ENCODE measurements at regions not wholly inside any gene's neighbourhood (a gene's known extent, or its start where the extent isn't known, plus 50 kb on each side); places are given as distances from the start of the nearest gene placed in this dataset.

DNA sequence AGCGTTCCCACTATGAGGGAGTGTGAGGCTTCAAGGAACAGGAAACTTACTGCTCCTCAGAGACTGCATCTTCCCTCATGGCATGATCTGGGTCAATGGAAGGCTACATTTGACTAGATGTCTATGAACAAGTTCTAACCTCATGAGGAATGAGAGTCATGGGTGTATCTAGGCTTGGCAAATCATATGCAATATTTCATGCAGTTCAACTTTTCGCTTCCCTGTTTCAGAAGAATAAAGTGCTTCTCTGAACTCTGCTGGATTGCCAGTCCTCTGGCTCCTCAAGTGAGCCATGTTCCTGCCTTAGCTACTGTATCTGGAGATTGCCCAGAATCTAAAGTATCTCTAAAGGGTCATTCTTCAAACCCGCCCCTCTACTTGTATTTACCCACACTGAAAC is 54.3 kb upstream of the SEMA3A start:
- FAIRE-seq (no peak), DNase-seq (ENCODE audit: low read depth) (no peak)
- H3K36me3 ChIP-seq (ENCODE audit: control insufficient read depth, insufficient read depth, low read length): no peaks in the 10 kb centered on the region
- no peak overlapping the region for H3K4me3 ChIP-seq (ENCODE audit: low read depth, low read length)
- no peaks in the 10 kb centered on the region for H3K27me3 ChIP-seq (ENCODE audit: control insufficient read depth, insufficient read depth, low read length)
- TF ChIP-seq, protein P1, sequence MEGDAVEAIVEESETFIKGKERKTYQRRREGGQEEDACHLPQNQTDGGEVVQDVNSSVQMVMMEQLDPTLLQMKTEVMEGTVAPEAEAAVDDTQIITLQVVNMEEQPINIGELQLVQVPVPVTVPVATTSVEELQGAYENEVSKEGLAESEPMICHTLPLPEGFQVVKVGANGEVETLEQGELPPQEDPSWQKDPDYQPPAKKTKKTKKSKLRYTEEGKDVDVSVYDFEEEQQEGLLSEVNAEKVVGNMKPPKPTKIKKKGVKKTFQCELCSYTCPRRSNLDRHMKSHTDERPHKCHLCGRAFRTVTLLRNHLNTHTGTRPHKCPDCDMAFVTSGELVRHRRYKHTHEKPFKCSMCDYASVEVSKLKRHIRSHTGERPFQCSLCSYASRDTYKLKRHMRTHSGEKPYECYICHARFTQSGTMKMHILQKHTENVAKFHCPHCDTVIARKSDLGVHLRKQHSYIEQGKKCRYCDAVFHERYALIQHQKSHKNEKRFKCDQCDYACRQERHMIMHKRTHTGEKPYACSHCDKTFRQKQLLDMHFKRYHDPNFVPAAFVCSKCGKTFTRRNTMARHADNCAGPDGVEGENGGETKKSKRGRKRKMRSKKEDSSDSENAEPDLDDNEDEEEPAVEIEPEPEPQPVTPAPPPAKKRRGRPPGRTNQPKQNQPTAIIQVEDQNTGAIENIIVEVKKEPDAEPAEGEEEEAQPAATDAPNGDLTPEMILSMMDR (IDR thresholded peaks at IDR 0.05; ENCODE audit: insufficient read depth, low read length, severe bottlenecking): no peak

DNA sequence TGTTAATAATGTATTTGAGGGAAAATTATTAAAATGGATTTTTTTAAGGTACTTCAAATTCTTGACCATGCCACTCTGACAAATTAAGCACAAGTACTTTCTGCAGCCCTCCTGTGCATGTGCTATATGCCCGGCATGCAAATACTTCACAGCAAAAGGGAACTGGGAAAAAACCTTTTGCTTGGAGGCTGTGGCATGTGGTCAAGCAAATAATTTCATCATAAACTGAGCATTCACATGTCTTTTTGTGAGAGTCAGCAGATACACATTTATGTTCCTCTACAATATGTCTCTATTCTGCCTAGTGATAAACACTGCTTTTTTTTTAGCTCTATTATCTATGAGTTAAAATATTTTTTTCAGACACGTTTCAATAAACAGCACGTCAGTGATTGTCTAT is 53.7 kb upstream of the SEMA3A start:
- FAIRE-seq (no peak), DNase-seq (ENCODE audit: low read depth) (peak; percentile 20)
- TF ChIP-seq, protein P1 (IDR thresholded peaks at IDR 0.05; ENCODE audit: insufficient read depth, low read length, severe bottlenecking): no peak
- Histone ChIP-seq H3K36me3 (ENCODE audit: control insufficient read depth, insufficient read depth, low read length) (no peaks in the 10 kb centered on the region), H3K27me3 (ENCODE audit: control insufficient read depth, insufficient read depth, low read length) (no peaks in the 10 kb centered on the region), H3K4me3 (ENCODE audit: low read depth, low read length) (no peak overlapping the region)

DNA sequence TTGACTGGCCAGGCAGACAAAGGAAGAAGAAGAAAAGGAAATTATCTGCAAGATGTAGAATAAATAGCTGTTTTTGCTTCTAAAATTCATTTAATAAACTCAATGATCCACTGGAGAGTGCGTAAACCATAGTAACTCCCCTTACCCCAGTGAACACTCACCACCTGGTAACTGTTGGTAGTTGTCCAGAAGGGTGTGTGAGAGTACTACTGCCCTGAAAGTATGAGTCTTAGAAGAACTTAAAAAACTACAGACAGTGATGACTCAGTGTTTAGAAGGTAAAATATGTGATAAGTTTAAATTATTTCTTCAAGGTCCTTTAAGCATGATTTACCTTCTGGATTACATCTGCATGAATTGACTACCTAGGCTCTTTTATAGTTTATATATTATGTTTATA is 53.0 kb upstream of the SEMA3A start:
- Histone ChIP-seq H3K36me3 (ENCODE audit: control insufficient read depth, insufficient read depth, low read length) (no peaks in the 10 kb centered on the region), H3K4me3 (ENCODE audit: low read depth, low read length) (no peak overlapping the region), H3K27me3 (ENCODE audit: control insufficient read depth, insufficient read depth, low read length) (no peaks in the 10 kb centered on the region)
- peak; percentile 84 for DNase-seq (ENCODE audit: low read depth)
- TF ChIP-seq, protein P1 (IDR thresholded peaks at IDR 0.05; ENCODE audit: insufficient read depth, low read length, severe bottlenecking): peak; percentile 13
- no peak for FAIRE-seq

DNA sequence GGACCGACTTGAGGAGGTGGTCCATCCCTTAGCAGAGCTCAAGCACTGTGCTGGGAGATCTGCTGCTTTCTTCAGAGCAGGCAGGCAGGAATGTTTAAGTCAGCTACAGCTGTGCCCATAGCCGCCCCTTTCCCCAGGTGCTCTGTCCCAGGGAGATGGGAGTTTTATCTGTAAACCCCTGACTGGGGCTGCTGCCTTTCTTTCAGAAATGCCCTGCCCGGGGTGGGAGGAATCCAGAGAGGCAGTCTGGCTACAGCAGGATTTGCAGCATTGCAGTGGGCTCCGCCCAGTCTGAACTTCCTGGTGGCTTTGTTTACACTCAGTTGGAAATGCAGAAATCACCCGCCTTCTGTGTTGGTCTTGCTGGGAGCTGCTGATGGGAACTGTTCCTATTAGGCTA is 51.2 kb upstream of the SEMA3A start:
- H3K27me3 ChIP-seq (ENCODE audit: control insufficient read depth, insufficient read depth, low read length): no peaks in the 10 kb centered on the region
- TF ChIP-seq, protein P1 (IDR thresholded peaks at IDR 0.05; ENCODE audit: insufficient read depth, low read length, severe bottlenecking): no peak
- DNase-seq (ENCODE audit: low read depth) (no peak), FAIRE-seq (no peak)
- H3K36me3 ChIP-seq (ENCODE audit: control insufficient read depth, insufficient read depth, low read length): no peaks in the 10 kb centered on the region
- H3K4me3 ChIP-seq (ENCODE audit: low read depth, low read length): no peak overlapping the region

Data from bronchial epithelial cell (primary cell).